NCI-H748 (cell line): ENCODE measurements at regions not wholly inside any gene's neighbourhood (a gene's known extent, or its start where the extent isn't known, plus 50 kb on each side); places are given as distances from the start of the nearest gene placed in this dataset.

ENCODE experiments used
- DNase-seq: peaks from one replicate; lab custom pipeline; 2025; ENCODE audit not compliant: unreplicated experiment; lab: John Stamatoyannopoulos, UW

DNA sequence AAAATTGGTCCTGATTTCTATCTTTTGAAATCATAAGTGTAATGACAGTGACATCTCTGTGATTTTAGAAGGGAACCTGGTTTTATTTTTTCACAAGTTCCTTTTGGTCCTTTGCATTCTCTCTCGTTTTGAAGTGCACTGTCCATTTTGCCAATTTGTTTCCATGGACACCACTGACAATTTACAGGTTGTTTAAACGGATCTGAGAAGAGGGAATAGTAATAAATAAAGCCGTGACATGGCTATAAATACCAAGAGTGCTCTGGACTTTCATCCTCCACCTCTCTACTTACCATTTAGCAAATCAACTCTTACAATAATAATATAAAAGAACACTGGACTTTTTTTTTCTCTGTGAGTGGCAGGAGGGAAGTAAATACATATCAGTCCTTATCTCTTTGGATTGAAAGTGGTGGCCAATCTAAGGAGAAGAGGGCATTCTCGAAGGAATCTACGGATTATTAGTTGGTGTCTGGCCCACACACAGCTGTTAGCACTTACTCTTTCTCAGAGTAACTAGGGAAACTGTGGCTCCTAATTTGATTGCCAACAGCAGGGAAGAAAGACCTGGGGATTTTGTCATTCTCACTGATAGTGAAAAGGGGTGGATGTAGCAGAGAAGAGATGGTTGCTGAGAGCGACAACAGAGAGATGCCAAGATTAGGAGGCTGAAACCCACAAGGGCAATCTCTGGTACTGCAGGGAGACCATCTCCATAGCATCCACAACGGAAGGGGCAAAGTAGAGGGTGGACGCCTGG lies 108.7 kb upstream of the FSHR start:
- peak; percentile 64 for DNase-seq

DNA sequence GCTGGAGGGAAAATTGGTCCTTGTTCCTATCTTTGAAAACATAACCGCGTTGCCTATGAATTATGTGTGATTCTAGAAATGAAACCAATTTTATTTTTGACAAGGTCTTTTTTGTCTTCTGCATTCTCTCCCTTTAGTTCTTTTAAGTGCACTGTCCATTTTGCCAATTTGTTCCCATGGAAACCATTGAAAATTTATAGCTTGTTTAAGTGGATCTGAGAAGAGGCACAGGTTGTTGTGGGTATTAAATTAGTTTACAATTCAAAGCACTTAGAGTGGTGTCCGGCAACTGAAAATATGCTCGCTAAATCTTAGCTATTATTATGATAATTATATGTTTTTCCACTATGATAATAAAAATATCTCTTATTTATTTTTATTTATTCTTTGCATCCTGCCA lies 107.5 kb upstream of the FSHR start:
- peak; percentile 89 for DNase-seq

DNA sequence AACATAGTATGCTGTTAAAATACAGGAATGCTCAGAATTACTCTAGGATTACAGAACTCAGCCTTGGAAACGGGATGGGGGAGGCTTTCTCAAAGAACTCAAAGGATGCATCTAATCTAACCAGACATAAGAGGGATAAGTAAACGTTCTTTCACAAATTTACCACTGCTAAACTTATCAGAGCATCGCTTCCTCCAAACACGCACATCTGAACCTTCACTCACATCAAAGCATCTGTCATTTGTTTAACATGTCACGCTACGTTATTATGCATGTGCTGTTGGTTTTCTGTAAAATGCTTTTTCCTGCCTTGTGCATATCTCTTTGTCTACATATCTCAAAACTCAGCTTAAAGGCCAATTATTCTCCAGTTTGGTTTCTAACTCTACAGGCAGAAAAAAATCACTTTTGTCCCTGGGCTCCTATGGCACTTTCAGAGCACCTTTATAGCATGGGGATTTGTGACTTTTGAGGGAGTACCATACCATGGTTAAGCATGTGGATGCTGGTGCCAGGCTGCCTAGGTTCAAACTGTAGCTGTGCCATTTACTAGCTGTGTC lies 106.7 kb upstream of the FSHR start:
- peak; percentile 39 for DNase-seq

DNA sequence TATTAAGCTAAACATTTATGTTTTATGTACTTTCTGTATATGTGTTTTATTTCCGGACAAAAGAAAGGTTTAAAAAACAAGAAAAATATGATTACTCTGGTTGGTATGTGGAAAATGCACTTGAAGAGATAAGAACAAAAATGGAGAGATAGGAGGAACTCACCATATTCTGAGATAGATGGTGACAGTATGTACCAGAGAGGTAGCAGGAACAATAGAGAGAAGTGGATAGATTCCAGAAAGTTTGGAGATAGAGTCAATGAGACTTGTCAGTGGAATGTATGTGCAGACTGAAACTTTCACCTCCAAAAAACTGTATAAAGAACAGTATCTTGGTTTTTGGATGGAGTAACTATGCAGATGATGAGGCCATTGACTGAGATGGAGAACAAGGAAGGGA lies 105.6 kb upstream of the FSHR start:
- no peak for DNase-seq

DNA sequence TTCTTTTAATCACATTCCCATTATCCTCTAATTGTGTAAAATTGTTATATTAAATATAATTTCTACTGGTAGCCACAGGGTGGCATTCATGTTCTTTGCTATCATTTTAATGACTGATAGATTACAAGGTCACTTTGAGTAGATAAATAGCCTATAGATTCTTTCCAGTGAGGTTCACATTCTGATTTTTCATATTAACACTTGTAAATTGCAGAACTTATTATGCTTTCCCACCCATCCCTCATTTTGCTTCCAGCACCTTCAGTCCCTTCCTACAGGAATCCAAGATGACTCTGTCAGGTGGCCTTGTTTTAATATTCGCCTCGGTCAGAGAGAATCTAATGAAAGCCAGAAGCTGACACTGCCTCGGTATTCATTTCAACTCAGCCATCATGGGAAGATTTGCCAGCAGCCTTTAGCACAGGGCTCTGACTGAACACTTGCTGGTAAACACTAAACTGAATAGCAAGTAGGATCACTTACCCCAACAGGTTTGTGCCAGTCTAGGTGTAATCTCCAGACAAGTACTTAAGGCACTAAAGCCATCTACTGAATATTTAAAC lies 101.2 kb upstream of the FSHR start:
- DNase-seq = peak; percentile 87

DNA sequence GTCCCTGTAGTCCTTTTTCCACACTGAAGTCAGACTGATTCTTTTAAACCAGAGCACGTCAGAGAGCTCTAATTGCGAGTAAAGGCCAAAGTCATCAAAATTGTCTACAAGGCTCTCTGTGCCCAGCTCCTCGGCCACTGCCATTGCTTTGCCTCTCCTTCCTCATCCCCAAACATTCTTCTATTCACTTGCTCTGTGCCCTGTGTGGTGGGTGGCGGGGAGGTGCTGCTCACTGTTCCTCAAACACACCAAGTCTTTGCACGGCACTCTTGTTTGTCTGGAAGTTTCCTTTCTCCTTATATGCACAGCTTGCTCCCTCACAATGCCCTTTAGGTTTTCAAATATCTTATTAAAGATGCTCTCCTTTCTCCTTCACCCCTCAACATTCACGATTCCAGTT lies 100.1 kb upstream of the FSHR start:
- no peak for DNase-seq

DNA sequence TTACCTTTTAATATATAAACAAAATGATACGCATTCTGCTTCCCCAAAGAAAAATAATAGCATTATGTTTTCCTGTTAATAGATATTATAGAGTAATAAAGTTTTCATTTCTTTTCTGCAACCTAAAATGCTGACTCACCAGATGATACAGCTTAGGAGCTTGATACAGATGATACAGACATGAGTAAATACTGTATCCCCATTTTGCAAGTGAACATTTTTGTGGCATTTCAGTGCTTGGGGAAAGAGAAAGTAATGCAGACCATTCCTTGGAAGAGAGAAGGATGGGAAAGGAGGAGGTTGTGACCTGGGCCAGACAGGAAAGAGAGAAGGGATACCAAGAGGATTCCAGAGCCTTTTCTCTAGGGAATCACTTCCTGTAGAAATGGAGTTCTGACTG lies 97.5 kb upstream of the FSHR start:
- DNase-seq = no peak

DNA sequence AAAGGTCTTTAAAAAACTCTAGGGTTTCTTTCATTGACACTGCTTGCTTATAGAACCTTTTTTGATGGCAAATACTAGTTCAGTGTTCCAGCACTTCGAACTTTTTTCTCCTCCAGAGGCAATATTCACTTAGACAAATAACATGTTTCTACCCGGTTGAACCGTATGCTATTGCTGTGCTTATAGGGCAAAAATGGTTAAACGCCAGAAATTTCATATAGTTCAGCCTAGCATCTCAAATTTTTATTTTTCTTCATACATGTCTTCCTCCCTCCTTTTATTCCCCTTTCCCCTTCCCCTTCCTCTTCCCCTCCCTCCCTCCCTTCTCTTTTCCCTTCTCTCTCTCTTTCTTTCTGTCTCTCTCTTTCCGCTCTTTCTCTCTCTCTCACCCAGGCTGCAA lies 96.9 kb upstream of the FSHR start:
- DNase-seq = no peak

DNA sequence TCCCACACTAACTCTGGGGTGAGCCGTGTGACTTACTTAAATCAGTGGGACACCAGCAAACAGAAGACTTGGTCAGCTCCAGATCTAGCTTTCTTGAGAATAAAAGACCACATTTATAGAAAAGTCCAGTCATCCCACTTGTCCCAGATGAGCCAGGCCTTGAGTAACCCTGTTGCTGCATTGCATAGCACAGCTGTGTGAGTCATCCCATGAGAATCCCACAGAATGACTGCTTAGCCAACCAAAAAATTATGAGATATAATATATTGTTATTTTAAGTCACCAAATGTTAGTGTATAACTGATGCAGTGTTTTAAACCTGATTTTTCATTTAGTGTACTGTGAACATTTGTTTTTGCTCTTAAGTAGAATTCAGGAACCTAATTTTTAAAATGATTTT lies 94.2 kb upstream of the FSHR start:
- DNase-seq = no peak

DNA sequence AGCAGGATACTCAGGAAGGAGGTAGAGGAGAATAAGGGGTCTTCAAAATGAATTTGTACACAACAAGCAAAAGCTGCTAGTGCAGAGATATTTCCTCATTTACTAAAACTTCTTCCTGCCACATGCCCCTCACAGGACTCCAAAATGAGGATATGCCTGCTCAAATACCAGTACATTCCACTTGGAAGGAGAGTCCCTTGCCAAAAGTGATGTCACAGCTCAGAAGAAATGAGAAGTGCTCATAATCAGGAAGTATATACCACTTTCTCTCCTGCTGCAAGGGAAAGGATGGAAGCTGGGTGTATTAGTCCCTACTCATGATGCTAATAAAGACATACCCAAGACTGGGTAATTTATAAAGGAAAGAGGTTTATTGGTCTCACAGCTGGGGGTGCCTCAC lies 87.7 kb upstream of the FSHR start:
- no peak for DNase-seq

DNA sequence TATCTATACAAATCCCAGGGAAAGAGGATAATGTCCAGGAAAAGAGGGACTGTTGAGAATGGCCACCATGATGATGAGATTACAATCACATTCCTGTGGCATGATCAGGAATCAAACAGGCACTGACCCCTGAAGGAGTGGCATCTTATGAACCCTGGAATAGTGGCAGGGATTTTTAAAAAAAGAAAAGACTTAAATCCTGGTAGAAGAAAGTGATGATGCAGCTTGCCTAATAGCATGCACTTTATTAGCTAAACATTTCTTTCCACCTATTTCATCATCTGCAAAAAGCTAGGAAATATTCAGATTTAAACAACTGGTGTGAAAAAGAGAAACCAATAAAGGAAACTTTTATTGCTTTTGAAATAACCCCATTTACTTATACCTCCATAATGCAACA lies 87.2 kb upstream of the FSHR start:
- DNase-seq = no peak

DNA sequence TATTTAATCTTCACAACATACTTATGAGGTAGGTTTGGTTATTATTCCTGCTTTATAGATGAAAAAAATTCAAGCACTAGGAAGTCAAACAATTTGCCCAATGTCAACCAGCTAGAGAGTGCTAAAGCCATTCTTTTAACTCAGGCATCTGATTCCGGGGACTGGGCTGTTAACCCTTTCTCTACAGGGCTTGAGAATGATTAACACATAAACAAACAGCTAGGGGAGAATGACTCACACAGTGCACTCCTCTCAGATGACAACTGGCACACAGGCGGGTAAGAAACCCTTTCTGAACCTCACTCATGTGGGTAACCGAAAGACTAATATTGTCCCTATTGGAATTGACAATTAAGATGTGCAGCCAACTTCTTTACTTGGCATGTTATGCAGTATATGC lies 86.3 kb upstream of the FSHR start:
- DNase-seq = no peak

DNA sequence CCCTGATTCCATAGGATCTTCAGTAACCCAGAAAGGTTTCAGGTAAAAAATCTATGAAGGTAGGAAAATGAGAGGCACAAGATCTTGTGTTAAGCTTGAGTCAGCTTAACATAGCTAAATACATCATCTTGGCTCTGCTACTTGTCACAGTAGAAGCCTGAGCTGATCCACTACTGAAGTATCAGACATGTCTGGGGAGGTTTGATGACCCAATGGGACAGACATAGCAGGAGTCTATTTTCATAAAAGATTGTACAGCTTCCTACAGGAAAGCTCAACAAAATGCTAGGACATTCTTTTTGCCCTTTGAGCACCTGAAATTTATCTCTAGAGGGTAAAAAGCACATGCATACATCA lies 84.3 kb upstream of the FSHR start:
- DNase-seq = no peak

DNA sequence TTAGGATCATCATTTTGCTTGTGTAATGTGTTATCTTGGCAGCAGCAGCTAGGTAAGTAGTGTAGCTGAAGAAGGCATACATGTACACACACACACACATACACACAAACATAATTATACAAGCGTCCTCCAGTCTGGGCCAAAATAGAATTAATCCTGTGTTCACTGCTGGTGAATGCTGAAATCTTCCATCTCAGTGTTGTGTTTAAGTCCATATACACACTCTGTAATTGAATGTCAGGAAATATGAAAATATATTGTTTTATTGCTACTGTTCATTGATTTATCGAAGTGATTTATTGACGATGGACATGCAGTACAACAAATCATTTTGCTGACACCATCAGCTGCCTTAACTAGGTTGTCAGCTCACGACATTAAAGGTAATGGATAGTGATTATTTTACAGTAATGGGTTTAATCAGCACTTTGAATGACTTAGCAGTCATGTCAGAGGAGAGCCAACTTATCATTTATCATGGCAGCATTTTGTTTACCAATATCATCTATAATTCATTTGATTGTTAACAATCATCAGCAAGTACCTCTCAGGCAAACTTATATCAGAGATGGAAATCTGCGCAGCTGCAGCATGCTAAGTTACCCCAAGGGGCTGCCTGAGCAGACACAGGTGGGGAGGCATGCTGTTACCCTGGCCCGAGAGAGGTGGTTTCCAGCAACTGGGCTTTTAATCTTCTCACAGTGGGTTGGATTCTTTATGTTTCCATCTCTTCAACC lies 83.7 kb upstream of the FSHR start:
- DNase-seq = no peak

DNA sequence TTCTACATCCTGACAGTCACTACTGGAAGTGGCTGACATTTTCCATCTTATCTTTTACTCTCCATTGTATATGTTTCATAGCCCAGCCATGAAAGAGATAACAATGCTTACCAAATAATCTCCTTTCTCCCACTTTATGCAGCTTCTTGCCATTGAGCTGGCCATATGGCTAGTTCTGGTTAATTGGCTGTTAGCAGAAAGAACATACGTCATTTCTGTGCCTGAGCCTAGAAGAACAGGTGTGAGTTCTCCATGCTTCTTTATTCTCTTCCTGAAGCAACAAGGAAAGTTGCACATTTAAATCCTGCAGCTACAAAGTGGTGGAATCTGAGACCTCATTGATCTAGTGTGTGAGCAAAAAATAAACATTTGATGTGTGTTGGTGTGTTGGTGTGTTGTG lies 82.0 kb upstream of the FSHR start:
- DNase-seq = no peak

DNA sequence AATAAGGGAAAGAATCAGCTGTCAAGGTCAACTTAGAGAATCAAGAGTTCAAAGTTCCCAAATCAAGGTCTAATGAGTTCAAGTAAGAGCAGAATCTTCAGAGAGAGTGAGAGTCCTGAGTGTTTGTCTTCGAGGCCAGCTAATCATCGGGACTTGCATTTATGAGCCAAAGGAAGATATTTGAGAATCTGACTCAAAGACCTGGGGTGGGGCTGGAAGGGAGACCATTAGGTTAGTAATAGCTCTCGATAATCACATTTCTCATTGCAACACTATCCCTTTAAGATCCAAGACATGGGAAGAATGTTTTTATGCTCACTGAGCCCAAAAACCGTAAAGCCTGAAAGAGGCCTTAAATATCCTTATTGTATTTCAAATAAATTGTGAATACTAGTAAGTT lies 72.0 kb upstream of the FSHR start:
- no peak for DNase-seq

DNA sequence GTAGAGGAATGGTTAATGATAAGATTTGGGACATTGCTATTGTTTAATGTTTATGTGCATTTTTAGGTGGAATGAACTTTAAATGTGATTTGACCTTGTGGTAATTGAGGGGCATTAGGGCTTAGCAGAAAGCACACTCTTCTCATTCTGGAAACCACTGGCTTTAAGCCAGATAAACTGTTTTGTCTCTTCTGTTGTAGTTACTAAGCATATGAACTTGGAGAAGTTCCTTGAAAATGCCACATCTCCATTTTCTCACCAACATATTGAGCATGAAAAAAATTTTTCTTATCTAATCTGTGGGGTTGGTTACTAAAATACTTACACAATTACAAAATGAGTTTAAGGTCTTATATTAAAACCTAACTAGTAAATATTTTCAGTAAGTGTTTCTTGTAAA lies 70.8 kb upstream of the FSHR start:
- no peak for DNase-seq

DNA sequence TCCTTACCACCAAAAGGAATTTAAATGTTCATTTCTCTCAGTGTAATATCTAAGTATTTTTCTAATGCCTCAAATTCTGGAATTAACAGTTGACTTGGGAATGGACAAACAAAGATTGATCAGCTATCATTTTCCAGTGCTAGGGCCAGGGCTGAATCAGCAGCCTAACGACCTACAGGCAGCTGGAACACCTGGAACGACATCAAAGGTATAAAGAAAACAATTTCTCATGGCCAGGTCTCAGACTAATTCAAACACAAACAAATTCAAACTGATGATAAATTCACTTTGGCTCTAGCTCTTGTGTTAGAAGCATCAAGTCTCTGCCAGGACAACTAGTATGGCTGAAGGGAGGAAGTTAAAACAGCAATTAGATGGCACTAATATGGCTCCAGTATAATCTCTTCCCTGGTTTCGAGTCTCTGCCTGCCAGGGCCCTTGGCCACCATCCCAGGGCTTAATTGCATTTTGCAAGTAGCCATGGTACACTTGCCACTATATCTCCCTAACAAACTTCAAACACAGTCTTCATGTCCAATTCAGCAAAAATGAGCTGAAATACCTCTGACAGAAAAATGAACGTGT lies 70.2 kb upstream of the FSHR start:
- DNase-seq = peak; percentile 19

DNA sequence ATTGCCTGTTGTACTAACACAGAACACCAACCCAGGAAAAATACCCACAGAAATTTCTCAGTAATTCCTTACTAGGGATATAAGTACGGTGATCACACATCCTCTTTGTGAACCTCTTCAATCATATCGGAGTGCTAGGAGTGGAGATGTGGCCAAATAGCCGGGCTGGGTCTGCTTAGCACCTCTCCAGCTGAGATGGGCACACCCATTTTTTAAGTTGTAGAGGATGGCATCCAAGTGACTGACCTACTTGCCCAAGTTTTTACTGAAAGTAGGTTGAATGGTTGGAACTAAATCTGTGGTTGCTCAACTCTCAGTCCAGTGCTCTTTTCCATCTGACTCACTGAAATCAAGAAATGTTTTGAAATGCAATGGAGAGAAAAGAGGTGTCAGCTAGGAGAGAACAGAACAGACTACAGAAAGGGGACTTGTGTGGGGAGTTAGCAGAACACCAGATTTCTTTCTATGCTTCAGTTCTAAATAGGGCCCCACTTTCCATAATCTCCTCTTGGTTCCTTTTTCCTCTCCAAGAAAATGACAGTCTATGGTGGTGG lies 68.7 kb upstream of the FSHR start:
- no peak for DNase-seq

DNA sequence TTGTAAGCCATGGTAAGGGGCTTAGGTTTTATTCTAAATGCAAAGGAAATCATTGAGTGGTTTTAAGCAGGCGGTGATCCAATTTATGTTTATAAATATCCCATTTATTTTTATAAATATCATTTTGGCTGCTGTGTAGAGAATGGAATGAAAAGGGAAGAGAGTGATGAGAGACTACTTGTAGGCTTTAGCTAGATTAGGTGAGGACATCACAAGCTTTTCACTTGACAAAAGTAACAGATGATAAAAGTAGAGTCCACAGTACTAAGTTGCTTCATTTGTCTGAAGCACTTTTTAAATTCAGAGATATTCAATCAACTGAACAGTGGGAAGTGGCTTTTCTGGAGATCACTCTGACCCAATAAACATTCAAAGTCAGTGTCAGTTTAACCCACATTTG lies 65.4 kb upstream of the FSHR start:
- DNase-seq = no peak

DNA sequence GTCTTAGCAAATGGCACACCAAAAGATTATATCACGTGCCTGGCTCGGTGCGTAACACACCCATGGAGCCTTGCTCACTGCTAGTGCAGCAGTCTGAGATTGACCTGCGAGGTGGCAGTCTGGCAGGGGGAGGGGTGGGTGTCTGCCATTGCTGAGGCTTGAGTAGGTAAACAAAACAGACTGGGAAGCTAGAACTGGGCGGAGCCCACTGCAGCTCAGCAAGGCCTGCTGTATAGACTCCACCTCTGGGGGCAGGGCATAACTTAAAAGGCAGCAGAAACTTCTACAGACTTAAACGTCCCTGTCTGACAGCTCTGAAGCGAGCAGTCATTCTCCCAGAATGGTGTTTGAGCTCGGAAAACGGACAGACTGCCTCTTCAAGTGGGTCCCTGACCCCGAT lies 55.9 kb upstream of the FSHR start:
- peak; percentile 38 for DNase-seq

DNA sequence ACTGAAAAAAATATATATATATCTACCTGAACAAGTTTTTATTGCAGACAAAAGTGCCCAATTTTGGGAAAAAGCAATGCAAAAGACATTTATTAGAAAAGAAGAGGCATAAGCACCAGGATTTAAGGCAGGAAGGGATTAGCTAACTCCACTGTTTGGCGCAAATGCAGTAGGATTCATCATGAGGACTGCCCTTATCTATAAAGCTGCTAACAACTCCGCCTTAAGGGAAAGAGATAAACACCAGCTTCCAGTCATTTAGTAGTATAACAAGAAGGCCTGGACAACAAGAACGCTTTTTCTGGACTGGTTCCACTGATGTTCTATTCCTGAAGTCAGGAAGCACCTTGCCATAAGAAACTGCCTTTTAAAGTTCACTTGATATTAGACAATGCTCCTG lies 52.9 kb upstream of the FSHR start:
- no peak for DNase-seq
